ENCODE measurements at regions not wholly inside any gene's neighbourhood (a gene's known extent, or its start where the extent isn't known, plus 50 kb on each side); places are given as distances from the start of the nearest gene placed in this dataset.

DNA sequence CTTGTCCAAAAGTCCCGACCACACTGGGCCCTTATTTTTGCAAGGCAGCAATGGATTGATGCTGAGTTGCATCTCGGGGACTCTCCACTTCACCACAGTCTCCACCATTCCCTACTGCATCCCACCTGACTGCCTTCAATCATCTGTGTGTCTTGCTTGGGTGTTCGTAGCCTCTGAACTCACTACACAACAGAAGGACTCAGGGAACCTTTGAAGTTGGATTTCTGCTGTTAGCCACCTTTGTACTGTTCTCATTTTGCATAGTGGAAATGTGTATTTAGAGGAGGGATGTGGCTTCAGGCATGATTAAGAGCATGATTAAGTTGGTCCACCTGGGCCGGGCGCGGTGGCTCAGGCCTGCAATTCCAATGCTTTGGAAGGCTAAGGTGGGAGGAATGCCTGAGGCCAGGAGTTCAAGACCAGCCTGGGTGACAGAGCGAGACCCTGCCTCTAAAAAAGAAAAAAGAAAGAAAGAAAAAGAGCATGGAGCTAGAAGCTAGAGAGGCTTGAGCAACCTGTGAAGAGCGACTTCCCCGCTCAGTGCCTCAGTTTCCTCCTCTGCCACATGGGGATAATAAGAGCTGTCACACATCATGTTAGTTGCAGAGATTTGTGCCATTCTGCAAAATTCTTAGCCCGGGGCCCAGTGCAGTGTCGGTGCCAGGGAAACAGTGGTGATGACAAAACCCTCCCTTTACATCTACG is 121.3 kb upstream of the PTPN1 start:
- TF ChIP-seq CTCF (IDR thresholded peaks at IDR 0.05) = no peak

GRCh38 chr20:50389438-50389807 is 120.8 kb upstream of the PTPN1 start:
- TF ChIP-seq CTCF (IDR thresholded peaks at IDR 0.05) = no peak

DNA sequence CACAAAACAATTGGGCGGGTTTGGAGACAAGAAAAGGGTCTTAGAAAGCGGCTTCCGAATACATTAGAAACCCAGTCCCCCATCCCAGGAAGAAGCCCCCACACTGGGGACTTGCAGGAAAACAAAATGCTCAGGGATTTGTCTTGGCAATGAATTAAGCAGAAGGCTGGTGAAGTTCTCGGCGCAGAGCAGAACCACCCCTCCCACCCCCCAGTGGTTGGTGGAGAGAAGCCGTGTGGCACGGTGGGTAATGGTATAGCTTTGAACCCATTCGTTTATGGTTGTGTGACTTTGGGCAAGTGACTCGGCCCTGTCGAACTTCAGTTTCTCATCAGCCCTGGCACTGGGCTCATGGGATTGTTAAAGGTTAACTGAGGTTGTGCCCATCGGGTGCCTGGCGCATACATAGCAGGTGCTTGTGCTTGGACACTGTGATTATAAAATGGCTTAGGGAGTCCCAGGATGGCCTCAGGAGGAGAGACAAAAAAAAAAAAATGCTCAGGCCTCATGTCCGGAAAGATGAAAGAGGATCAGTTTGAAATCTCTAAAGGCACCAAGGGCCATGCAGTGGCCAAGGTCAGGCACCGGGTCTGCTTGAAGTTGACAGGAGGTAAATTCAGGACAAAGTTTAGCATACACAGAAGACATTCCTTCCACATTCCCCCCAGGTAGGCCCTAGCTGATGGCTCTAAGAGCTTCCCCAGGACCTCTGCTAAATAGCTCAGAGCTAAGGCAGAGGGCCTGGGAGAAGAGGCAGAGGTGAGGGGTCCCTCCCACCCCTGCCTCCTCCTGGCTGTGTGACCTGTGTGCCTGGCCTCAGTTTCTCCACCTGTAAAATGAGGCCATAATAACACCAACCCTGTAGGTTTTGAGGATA is 120.1 kb upstream of the PTPN1 start:
- TF ChIP-seq CTCF (IDR thresholded peaks at IDR 0.05) = no peak

DNA sequence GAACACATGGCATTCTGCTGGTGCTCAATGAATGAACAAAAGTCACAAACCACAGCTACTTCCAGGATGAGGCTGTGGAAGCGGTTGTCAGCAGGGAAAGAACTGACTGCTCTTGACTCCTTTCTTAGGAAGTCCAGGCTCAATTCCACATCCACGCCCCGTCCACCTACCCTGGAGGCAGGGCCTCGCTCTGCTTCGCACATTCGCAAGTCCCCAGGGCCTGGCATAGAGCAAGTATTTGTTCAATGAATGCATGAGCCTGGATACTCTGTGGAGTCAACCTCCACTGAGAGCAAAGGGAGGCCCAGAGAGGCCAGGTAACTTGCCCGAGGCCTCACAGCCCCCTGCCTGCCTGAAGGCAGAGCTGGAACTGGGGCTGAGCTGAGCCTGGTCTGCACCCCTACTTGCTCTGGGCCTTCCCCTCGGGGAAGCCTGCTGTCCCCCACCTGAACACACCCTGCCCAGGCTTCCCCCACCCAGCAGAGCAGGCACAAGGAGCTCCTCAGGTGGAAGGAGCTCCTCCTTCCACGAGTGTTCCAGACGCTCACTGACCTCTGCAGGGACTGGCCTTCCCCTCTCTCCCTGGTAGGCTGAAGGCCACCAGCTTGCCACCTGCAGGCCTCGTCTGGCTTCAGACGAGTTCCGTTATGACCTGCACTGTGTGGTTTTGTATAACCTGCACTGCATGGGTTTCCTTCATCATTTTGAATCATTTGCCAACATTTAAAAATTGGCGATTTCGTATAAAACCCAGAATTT is 119.3 kb upstream of the PTPN1 start:
- TF ChIP-seq CTCF (IDR thresholded peaks at IDR 0.05) = no peak

DNA sequence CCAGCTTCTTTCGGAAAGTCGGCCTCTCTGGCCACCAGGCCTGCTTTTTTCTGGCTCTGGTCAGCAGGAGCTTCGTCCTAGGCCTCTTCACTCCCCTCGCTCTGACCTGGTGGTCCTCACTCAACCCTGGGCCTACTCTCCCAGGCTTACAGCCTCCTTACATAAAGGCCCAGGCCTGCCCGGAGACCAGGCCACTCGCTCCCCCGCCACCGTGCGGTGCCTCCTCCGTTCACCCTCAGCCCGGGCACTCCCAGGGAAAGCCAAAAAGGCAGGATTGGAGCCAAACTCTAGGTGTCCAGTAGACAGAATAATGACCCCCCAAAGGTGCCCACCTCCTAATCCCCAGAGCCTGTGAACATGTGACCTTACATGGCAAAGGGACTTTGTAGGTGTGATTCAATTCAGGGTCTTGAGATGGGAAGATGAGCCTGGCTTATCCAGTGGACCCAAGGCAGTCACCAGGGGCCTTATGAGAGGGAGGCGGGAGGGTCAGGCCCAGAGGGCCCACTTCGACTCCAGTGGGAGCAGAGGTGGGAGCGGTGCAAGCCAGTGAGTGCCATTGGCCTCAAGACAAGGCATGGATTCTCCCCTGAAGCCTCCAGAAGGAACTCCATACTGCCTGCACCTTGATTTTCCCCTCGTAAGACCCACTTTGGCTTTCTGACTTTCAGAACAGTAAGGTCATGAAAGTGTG is 118.6 kb upstream of the PTPN1 start:
- no peak for TF ChIP-seq CTCF (IDR thresholded peaks at IDR 0.05)

GRCh38 chr20:50392138-50392866 is 117.9 kb upstream of the PTPN1 start:
- TF ChIP-seq CTCF (IDR thresholded peaks at IDR 0.05) = no peak

Data from LNCAP (cell line).